ENCODE measurements at regions not wholly inside any gene's neighbourhood (a gene's known extent, or its start where the extent isn't known, plus 50 kb on each side); places are given as distances from the start of the nearest gene placed in this dataset.
"Not testable (repeated sequence)": the region's sequence is repeated elsewhere in the genome, so short reads cannot be mapped to it uniquely, and the experiment has no call there.

DNA sequence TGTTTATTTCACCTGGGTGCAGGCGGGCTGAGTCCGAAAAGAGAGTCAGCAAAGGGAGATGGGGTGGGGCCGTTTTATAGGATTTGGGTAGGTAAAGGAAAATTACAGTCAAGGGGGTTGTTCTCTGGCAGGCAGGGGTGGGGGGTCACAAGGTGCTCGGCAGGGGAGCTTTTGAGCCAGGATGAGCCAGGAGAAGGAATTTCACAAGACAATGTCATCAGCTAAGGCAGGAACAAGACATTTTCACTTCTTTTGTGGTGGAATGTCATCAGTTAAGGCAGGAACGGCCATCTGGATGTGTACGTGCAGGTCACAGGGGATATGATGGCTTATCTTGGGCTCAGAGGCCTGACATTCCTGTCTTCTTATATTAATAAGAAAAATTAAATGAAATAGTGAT lies 115.8 kb upstream of the KCNJ3 start:
- 78% methylated on average over 6 of the region's 6 CpGs for WGBS
- DNase-seq; intact Hi-C loops (cut with DNase I); H3K4me3 ChIP-seq (ENCODE audit: low read length); H3K27me3 ChIP-seq (ENCODE audit: control insufficient read depth, insufficient read depth); H3K9me3 ChIP-seq (ENCODE audit: control insufficient read depth, low read length); H3K27ac ChIP-seq (ENCODE audit: low read length); H3K4me1 ChIP-seq (ENCODE audit: control insufficient read depth, insufficient read depth, low read length); ATAC-seq: not testable (repeated sequence)

GRCh38 chr2:154583274-154583673 lies 115.2 kb upstream of the KCNJ3 start:
- 96% methylated on average over 8 of the region's 8 CpGs for WGBS
- intact Hi-C loops (cut with DNase I); H3K27ac ChIP-seq (ENCODE audit: low read length); DNase-seq; H3K9me3 ChIP-seq (ENCODE audit: control insufficient read depth, low read length); H3K4me3 ChIP-seq (ENCODE audit: low read length); H3K4me1 ChIP-seq (ENCODE audit: control insufficient read depth, insufficient read depth, low read length); H3K27me3 ChIP-seq (ENCODE audit: control insufficient read depth, insufficient read depth); ATAC-seq: not testable (repeated sequence)

- Histone ChIP-seq H3K27ac (ENCODE audit: low read length) (no peak overlapping the region), H3K4me3 (ENCODE audit: low read length) (no peak overlapping the region), H3K9me3 (ENCODE audit: control insufficient read depth, low read length) (no peaks in the 10 kb centered on the region), H3K4me1 (ENCODE audit: control insufficient read depth, insufficient read depth, low read length) (no peaks in the 10 kb centered on the region), H3K27me3 (ENCODE audit: control insufficient read depth, insufficient read depth) (no peaks in the 10 kb centered on the region)
- DNase-seq = no peak
- intact Hi-C loops (cut with DNase I) = no loop called here
- WGBS = 67% methylated on average over 1 of the region's 1 CpG
- ATAC-seq = no peak
Measured at GRCh38 chr2:154587739-154588138, 110.8 kb upstream of the KCNJ3 start.

- 71% methylated on average over 1 of the region's 1 CpG for WGBS
- no peak overlapping the region for H3K4me3 ChIP-seq (ENCODE audit: low read length)
- H3K9me3 ChIP-seq (ENCODE audit: control insufficient read depth, low read length) = no peaks in the 10 kb centered on the region
- intact Hi-C loops (cut with DNase I) = no loop called here
- ATAC-seq (no peak), DNase-seq (no peak)
- no peaks in the 10 kb centered on the region for H3K4me1 ChIP-seq (ENCODE audit: control insufficient read depth, insufficient read depth, low read length)
- no peak overlapping the region for H3K27ac ChIP-seq (ENCODE audit: low read length)
- no peaks in the 10 kb centered on the region for H3K27me3 ChIP-seq (ENCODE audit: control insufficient read depth, insufficient read depth)
Measured at GRCh38 chr2:154588838-154589237, 109.7 kb upstream of the KCNJ3 start.

GRCh38 chr2:154589514-154589913 lies 109.0 kb upstream of the KCNJ3 start:
- Histone ChIP-seq H3K4me3 (ENCODE audit: low read length) (no peak overlapping the region), H3K27me3 (ENCODE audit: control insufficient read depth, insufficient read depth) (no peaks in the 10 kb centered on the region), H3K27ac (ENCODE audit: low read length) (no peak overlapping the region), H3K9me3 (ENCODE audit: control insufficient read depth, low read length) (no peaks in the 10 kb centered on the region), H3K4me1 (ENCODE audit: control insufficient read depth, insufficient read depth, low read length) (no peaks in the 10 kb centered on the region)
- DNase-seq (no peak), ATAC-seq (no peak)
- intact Hi-C loops (cut with DNase I) = no loop called here

GRCh38 chr2:154591294-154591820 lies 107.1 kb upstream of the KCNJ3 start:
- no peaks in the 10 kb centered on the region for H3K4me1 ChIP-seq (ENCODE audit: control insufficient read depth, insufficient read depth, low read length)
- WGBS = 52% methylated on average over 2 of the region's 2 CpGs
- intact Hi-C loops (cut with DNase I) = no loop called here
- H3K4me3 ChIP-seq (ENCODE audit: low read length) = no peak overlapping the region
- no peaks in the 10 kb centered on the region for H3K9me3 ChIP-seq (ENCODE audit: control insufficient read depth, low read length)
- no peak for ATAC-seq
- no peak overlapping the region for H3K27ac ChIP-seq (ENCODE audit: low read length)
- DNase-seq = no peak
- H3K27me3 ChIP-seq (ENCODE audit: control insufficient read depth, insufficient read depth) = no peaks in the 10 kb centered on the region

DNA sequence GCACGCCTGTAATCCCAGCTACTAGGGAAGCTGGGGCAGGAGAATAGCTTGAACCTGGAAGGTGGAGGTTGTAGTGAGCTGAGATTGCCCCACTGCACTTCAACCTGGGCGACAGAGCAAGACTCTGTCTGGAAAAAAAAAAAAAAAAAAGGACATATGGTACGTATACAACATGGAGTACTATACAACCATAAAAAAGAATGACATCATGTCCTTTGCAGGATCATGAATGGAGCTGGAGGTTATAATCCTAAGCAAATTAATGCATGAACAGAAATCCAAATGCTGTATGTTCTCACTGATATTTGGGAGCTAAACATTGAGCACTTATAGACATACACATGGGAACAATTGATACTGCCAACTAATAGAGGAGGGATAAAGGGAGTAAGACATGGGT lies 99.3 kb upstream of the KCNJ3 start:
- Histone ChIP-seq H3K4me1 (ENCODE audit: control insufficient read depth, insufficient read depth, low read length) (no peaks in the 10 kb centered on the region), H3K4me3 (ENCODE audit: low read length) (no peak overlapping the region), H3K27me3 (ENCODE audit: control insufficient read depth, insufficient read depth) (no peaks in the 10 kb centered on the region), H3K9me3 (ENCODE audit: control insufficient read depth, low read length) (no peaks in the 10 kb centered on the region), H3K27ac (ENCODE audit: low read length) (no peak overlapping the region)
- DNase-seq (no peak), ATAC-seq (no peak)
- WGBS = 88% methylated on average over 3 of the region's 3 CpGs
- intact Hi-C loops (cut with DNase I) = no loop called here

- 94% methylated on average over 4 of the region's 4 CpGs for WGBS
- intact Hi-C loops (cut with DNase I) = no loop called here
- DNase-seq (no peak), ATAC-seq (no peak)
- Histone ChIP-seq H3K27me3 (ENCODE audit: control insufficient read depth, insufficient read depth) (no peaks in the 10 kb centered on the region), H3K4me1 (ENCODE audit: control insufficient read depth, insufficient read depth, low read length) (no peaks in the 10 kb centered on the region), H3K9me3 (ENCODE audit: control insufficient read depth, low read length) (no peaks in the 10 kb centered on the region), H3K27ac (ENCODE audit: low read length) (no peak overlapping the region), H3K4me3 (ENCODE audit: low read length) (no peak overlapping the region)
Measured at GRCh38 chr2:154600927-154601494, 97.5 kb upstream of the KCNJ3 start.

DNA sequence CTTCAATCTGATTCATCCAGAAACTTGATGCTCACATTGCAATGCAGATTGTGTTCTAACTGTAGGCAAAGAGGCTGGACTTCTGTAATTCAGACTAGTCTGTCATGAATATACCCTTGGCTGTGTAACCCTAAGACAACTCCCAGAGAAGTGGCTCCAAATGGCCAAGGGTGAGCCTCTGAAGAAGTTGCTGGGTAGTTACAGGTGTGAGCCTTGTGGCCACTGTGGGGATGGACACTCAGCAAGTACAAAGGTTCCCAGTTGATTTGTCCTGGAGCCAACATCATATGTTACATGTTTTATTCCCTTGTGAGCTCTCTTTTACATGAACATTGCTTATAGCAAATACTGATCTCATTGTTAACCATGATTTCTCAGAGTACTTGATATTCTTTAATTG lies 94.8 kb upstream of the KCNJ3 start:
- Histone ChIP-seq H3K4me1 (ENCODE audit: control insufficient read depth, insufficient read depth, low read length) (no peaks in the 10 kb centered on the region), H3K9me3 (ENCODE audit: control insufficient read depth, low read length) (no peaks in the 10 kb centered on the region), H3K27ac (ENCODE audit: low read length) (no peak overlapping the region), H3K27me3 (ENCODE audit: control insufficient read depth, insufficient read depth) (no peaks in the 10 kb centered on the region), H3K4me3 (ENCODE audit: low read length) (no peak overlapping the region)
- no peak for ATAC-seq
- intact Hi-C loops (cut with DNase I) = no loop called here
- no peak for DNase-seq

GRCh38 chr2:154608438-154608837 lies 90.1 kb upstream of the KCNJ3 start:
- intact Hi-C loops (cut with DNase I) = no loop called here
- H3K4me3 ChIP-seq (ENCODE audit: low read length) = no peak overlapping the region
- H3K4me1 ChIP-seq (ENCODE audit: control insufficient read depth, insufficient read depth, low read length) = no peaks in the 10 kb centered on the region
- H3K9me3 ChIP-seq (ENCODE audit: control insufficient read depth, low read length) = no peaks in the 10 kb centered on the region
- no peaks in the 10 kb centered on the region for H3K27me3 ChIP-seq (ENCODE audit: control insufficient read depth, insufficient read depth)
- ATAC-seq (no peak), DNase-seq (no peak)
- H3K27ac ChIP-seq (ENCODE audit: low read length) = no peak overlapping the region

DNA sequence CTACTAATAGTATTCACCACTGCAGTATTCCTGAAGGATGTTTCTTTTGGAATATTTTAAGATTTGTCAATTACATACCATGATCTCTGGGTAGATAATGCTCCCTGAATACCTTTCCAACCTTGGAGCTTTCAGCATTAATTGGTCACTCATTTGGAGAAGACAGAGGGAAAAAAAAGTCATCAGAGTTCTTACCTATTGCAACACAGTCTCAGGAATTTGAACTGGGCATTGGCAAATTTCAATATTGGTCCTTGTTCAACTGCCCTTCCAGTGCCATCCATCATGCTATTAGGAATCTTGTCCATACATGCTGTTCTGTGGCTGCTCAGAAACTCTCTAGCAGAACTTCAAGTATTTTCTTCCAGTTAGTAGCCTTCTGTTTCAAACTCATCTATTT lies 83.6 kb upstream of the KCNJ3 start:
- H3K27ac ChIP-seq (ENCODE audit: low read length) = no peak overlapping the region
- intact Hi-C loops (cut with DNase I) = no loop called here
- no peaks in the 10 kb centered on the region for H3K9me3 ChIP-seq (ENCODE audit: control insufficient read depth, low read length)
- DNase-seq (no peak), ATAC-seq (no peak)
- H3K27me3 ChIP-seq (ENCODE audit: control insufficient read depth, insufficient read depth) = no peaks in the 10 kb centered on the region
- H3K4me3 ChIP-seq (ENCODE audit: low read length) = no peak overlapping the region
- no peaks in the 10 kb centered on the region for H3K4me1 ChIP-seq (ENCODE audit: control insufficient read depth, insufficient read depth, low read length)

- WGBS = 88% methylated on average over 15 of the region's 15 CpGs
- H3K27ac ChIP-seq (ENCODE audit: low read length) = no peak overlapping the region
- H3K27me3 ChIP-seq (ENCODE audit: control insufficient read depth, insufficient read depth) = no peaks in the 10 kb centered on the region
- DNase-seq (no peak), ATAC-seq (no peak)
- H3K4me3 ChIP-seq (ENCODE audit: low read length) = no peak overlapping the region
- H3K9me3 ChIP-seq (ENCODE audit: control insufficient read depth, low read length) = no peaks in the 10 kb centered on the region
- H3K4me1 ChIP-seq (ENCODE audit: control insufficient read depth, insufficient read depth, low read length) = no peaks in the 10 kb centered on the region
- intact Hi-C loops (cut with DNase I) = no loop called here
Measured at GRCh38 chr2:154616659-154617058, 81.8 kb upstream of the KCNJ3 start.

Measured in right cardiac atrium (tissue), 5 donors.